ENCODE measurements at regions not wholly inside any gene's neighbourhood (a gene's known extent, or its start where the extent isn't known, plus 50 kb on each side); places are given as distances from the start of the nearest gene placed in this dataset.
"Not testable (repeated sequence)": the region's sequence is repeated elsewhere in the genome, so short reads cannot be mapped to it uniquely, and the experiment has no call there.

DNA sequence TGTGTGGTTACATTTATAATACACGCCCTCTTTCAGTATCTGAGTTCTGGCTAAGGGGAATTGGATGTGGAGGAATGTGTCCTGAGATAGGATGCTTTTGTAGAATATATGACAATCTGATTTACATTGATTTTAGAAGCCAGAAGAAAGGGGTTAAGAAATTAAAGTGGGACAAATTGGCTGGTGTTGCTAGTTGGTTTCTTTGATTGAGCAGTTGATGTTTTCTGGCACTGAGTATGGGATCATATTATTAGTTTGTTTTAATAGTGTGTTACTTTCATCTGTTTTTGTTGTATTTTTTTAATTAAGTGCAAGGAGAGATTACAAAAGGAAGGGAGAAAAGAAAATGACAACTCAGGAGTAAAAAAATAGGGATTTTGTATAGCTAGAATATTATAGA lies 1634.7 kb upstream of the B3GALT2 start:
- no peak for DNase-seq (ENCODE audit: low spot score)

DNA sequence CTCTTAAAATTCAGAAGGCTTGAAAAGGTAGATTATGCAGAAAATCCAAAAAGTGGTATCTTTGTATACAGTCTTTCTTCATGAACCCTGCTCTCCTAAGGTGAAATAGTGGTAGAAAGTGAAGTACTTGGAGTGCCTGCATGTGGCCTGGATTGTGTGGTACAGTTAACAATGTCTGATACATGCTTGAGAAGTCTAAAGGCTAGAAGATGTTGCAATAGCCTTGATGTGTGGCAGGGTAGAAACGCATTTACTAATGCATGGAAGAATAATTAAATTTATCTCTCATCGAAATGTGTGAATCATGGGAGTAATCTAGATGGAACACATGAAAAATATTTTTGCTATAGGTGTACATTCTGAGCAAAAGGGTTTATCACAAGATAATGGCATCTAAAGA lies 1632.3 kb upstream of the B3GALT2 start:
- DNase-seq (ENCODE audit: low spot score) = no peak

DNA sequence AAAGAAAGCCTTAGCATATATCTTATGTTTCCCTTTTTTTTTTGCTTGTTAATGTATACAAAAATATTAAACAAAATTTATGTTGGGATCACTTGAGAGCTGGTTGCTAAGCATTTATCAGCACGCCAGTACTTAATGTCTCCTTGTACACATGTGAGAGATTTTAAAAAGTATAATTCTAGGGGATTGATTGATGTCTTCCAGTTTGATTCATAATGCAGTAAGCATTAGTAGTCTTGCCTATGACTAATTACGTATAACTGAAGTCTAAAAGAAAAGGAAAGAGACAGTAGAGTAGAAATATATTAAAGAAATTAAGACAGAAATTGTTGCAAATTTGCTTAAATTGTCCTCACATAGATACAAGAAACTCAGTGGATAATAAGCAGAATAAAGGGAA lies 1630.4 kb upstream of the B3GALT2 start:
- no peak for DNase-seq (ENCODE audit: low spot score)

DNA sequence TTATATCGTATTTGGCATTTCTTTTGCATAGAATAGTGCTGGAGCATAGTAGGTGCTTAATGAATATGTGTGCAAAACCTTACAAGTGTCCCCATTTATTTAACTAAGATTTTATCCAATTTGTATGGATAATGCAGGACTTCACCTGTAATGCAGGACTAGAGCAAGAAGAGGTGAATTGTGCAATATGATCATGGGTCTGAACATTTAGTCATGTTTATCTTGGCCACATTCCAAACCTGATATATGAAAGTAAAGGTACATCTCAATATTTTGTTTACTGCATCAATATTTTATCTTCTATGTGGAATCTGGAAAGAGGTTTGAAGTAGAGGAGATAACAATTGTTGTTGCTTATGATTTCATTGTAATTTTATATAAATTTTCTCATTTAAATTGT lies 1626.7 kb upstream of the B3GALT2 start:
- no peak for DNase-seq (ENCODE audit: low spot score)

DNA sequence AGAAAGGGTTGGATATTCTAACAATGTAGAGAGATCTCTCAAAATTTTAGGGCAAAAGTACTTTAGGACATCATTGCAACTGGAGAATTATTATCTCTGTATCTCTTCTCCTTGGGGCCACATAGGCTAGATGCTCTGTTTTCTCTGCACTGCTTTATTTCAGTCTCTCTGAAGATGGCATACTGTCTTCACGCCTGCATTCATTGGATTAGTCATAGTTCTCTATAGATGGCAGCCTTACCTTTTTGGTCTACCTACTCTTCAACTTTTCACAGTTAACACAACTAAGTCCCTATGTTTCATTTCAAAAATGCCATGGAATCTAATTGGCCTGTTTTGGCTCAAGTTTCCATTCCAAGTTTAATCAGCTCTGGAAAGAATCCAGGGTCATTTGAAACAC lies 1623.3 kb upstream of the B3GALT2 start:
- DNase-seq (ENCODE audit: low spot score) = no peak

DNA sequence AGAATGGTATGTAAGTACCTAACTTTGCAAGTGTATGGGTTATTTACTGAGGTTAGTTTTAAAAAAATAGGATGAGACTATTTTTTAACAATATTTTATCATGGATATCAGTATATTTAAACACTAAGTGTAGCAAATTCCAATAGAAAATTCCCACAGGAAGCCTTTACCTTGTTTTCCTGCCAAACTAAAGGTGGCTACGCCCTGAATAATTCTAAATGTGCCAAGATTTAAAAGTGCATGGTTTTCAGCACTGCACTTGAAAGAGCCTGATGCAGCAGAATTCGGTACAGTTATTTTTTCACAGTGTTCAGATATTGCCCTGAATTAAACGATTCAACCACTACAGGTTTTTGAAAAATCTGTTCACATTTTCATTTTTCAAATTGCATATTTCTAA lies 1622.8 kb upstream of the B3GALT2 start:
- DNase-seq (ENCODE audit: low spot score) = no peak

DNA sequence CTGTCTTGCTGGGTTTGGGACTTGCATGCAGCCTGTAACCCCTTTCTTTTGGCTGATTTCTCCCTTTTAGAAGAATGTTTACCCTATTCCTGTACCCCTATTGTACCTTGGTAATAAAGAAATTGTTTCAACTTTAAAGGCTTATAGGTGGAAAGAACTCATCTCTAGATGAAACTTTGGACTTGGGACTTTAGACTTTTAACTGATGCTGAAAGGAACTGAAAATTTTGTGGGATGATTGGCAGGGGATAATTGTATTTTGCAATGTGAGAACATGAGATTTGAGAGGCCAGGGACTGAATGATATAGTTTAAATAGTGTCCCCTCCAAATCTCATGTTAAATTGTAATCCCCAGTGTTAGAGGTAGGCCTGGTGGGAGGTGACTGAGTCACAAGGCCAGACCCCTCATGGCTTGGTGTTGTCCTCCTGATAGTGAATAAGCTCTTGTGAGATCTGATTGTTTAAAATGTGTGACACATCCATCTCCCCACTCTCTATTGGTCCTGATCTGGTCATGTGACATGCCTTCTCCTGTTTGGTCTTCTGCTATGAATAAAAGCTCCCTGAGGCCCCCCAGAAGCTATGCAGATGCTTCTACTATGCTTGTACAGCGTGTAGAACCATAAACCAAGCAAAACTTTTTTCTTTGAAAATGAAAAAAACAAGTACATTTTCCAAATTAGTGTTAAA lies 1621.3 kb upstream of the B3GALT2 start:
- no peak for DNase-seq (ENCODE audit: low spot score)

DNA sequence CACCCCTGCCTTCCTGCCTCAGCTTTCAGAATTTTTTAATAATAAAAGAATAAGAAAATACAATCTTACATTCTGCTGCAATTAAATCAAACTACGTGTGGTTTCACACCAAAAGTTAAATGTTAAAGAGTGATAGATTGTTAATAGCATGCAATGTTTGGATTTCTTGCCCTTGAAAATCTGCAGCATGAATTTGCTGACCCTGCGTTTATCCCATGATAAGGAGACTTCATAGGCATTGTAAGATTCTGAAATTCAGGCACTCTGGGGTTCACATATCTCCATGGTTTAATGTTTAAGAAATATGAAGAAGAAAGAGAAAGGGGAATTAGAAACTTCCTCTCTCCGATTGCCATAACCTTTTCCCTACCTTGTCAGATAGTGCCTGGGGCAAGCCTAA lies 1616.2 kb upstream of the B3GALT2 start:
- no peak for DNase-seq (ENCODE audit: low spot score)

DNA sequence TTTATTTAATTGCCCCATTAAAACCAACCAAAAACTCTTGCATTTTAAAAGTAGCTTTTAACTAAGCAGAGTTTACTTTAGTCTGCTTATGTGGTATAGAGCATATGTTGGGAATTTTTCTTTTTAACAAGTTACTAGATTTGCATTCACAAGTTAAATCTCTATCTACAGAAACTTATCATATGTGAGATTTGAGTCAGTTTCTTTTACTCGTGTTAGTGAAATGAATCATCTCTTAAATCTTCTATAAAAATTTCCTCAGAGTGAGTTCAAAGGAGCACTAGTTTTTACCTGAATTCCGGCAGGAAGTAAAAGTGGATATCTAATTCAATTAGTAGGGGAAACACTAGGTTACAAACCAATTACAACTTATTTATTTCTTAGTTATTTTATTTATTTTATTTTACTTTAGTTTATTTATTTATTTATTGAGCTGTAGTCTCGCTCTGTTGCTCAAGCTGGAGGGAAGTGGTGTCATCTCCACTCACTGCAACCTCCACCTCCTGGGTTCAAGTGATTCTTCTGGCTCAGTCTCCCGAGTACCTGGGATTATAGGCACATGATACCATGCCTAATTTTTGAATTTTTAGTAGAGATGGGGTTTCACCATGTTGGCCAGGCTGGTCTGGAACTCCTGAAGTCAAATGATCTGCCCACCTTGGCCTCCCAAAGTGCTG lies 1609.6 kb upstream of the B3GALT2 start:
- no peak for DNase-seq (ENCODE audit: low spot score)

DNA sequence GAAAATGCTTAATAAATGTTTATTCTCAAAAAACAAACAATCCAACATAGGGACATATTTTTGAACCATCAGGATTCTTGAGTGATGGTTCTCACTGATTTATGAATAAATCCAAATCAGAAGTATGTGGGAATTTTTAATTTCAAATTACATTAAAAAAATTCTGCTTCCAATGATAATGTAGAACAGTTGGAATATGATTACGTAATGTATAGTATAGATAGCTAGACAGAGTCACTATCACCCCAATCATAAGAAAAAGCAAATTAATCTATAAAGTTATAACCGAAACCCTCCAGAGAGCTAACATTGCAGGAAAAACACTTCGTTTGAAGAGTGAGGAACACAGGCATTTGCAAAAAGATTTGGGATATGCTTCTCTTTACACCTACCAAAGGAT lies 1600.6 kb upstream of the B3GALT2 start:
- no peak for DNase-seq (ENCODE audit: low spot score)

DNA sequence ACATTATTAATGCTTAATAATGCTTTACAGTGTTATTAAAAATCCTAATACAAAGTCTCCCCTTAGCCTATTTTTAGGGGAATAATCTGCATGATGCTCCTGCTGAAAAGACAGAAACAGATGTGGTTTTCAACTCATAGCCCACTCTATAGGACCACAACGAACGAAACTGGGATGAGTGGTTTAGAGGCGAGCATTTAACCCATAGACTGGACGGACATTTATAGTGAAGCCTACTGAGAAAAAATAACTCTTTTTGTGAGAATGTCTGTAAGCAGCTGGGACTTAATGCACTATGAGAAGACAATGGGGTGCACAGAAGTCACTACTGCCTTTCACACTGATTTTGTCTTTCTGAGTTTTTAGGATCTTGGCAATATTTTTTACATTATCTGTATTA lies 1599.6 kb upstream of the B3GALT2 start:
- DNase-seq (ENCODE audit: low spot score) = no peak

DNA sequence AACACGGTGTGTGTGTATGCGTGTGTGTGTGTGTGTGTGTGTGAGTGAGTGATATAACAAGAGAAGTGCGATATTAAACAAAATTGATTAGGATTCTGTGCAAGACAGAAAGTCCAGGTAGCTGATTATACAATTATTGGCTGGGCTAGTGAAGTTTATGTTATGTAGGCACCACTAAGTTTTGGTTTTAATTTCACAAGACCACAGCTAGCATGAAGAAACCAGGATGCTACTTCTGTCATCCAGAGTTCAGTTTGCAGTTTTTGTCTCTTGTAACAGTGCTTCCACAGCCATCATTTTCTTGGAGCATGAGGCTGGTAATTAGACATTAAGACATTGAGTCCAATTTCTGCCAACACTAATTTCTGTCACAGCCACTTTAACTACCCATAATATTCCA lies 1590.2 kb upstream of the B3GALT2 start:
- DNase-seq (ENCODE audit: low spot score) = no peak

DNA sequence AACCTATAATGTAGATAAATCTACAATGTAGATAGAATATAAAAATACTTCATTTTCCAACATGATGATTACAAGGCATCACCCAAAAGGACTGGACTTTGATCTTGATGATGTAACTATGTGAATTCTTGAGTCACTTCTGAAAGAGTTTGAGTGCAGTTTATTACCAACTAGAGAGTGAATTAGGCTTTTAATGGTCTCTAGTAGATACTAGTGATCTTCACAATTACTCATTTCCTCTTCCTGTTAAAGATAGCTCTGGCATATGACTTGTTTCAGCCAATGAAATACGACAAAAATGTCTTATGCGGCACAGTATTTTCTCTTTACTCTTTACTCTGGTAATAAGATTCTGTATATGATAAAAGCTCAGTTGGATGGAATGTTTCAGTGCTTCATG lies 1588.1 kb upstream of the B3GALT2 start:
- DNase-seq (ENCODE audit: low spot score) = no peak

DNA sequence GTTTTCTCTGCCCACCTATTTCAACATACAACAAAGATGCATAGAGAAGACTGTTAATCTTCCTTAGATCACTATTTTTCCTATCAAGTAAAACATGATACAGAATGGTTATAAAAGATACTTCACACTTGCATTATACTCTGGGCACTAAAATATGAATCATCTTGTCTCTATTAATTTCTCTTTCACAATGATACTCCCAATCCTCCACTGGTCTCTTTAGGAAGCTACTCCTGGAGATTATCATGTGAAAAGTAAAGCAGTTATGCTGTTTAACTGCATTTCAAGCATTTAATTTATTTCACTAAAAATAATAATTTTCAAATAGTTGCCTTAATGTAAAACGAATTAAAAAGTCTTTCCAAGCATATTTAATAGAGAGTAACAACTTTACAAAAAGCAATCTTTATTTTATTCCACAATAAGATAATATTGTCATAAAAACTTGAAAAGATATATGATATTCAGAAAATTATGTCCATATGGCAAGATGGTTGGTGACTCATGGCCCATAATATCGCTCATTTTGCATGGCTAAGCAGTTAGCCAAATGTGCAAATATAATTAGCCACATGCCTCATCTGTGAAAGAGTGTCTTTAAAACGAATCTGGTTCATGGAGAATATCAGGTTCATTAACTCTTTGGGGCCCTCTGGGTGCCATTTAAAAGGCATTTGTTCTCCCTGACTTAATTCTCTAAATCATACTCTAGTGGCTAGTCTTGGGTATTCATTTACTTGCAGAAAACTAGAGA lies 1569.0 kb upstream of the B3GALT2 start:
- DNase-seq (ENCODE audit: low spot score) = no peak

DNA sequence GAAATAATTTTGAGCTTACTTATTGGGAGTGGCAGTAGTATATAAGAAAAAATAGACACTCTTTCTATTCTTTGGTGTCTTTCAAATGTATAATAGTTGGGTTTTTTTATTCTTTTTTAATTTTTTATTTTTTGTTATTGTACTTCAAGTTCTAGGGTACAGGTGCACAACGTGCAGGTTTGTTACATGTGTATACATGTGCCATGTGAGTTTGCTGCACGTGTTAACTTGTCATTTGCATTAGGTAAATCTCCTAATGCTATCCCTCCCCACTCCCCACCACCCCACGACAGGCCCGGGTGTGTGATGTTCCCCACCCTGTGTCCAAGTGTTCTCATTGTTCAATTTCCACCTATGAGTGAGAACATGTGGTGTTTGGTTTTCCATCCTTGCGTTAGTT lies 1552.4 kb upstream of the B3GALT2 start:
- DNase-seq (ENCODE audit: low spot score) = not testable (repeated sequence)

DNA sequence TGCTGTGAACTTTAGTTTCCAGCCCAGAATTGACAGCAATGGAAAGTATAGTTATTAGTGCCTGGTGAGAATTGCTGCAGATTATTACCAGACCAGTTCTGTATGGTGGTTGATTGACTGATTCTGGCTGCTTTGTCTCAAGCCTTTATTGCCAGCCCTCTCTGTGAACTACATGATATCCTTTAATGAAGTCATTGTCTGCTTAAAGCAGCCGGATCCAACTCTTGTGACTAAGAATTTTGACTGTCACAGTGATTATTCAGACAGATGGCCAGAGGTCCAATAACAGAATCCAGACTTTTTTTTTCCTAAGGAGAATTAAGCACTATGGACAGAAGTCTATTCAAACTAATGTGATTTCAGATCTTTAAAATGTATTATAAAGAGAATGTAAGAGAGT lies 1548.6 kb upstream of the B3GALT2 start:
- no peak for DNase-seq (ENCODE audit: low spot score)

DNA sequence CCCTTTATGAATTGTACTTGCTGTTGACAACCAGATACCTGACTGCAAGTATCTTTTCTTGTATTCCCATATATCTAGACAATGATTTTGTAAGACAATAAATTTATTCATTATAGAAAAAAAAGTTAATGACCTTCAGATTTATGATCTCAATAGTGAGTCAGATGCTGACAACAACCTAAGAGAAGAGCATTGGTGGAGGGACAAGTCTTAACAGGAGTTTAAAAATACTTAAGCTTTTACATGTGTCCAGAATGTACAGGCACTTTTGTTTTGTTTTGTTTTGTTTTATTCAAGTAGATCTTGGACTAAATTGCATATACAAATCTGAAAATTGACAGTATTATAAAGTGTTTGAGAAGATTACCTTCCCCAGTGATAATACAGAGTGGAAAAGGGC lies 1544.6 kb upstream of the B3GALT2 start:
- no peak for DNase-seq (ENCODE audit: low spot score)

DNA sequence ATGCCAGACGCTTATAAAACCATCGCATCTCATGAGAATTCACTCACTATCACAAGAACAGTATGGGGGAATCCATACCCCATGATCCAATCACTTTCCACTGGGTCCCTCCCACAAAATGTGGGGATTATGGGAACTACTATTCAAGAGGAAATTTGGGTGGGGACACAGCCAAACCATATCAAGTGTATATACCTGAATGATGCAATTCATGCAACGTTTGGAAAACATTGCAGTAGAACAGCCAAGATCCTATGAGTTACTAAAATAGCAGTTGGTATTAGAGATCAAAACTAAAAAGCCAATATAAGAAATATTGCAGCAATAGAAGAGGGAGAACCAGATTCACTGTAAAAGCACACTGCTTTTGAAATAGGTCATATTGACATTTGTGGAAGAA lies 1543.9 kb upstream of the B3GALT2 start:
- no peak for DNase-seq (ENCODE audit: low spot score)

DNA sequence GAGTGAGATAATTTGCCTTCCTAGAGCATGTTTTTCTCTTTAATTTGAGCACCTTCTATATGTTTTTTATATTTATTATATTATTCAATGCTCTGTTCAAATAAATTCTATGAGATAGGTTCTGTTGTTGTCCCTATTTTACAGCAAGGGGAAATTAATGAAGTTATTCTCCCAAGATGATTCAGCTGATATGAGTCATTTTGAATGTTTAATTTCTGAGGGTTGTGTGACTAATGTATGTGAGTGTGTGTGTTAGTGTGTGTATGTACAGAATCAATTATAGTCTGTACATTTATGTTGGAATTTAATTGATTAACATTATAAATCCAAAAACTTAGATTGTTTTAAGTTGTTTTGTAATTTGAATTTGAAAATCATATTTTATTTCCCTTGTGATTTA lies 1536.7 kb upstream of the B3GALT2 start:
- DNase-seq (ENCODE audit: low spot score) = no peak

DNA sequence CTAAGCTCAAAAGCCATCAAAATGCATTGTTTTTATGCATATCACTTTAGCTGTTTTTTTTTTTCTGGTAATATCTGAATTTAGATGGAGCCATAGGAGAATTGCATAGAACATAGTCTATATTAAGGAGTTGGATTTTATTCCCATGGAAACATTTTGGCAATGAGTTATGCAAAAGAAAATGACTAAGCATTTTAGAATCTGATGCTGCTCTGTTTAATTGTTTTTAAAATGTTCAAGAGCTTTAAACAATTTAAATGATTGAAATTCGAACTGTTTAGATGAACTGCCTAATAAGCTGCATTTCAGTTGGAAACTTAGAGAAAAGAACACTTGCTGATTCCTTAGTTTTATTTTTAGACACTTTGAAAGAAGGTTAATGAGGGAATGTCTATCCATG lies 1531.5 kb upstream of the B3GALT2 start:
- DNase-seq (ENCODE audit: low spot score) = no peak

DNA sequence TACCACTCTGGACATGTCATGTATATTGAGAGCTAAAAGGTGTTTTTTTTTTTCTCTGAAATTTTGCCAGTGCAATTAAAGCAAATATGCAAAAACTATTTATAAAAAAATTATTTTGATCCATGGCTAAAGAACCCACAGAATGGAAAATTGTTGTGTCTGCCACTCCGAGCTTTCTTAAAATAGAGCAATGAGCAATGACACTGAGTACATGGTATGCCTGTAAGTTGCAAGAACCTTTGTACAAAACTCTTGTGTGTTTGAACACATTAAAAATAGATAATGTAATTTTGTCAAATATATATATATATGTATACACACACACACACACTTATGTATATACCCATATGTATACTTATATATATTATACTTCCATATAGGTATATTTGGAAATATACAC lies 1530.9 kb upstream of the B3GALT2 start:
- DNase-seq (ENCODE audit: low spot score) = no peak

DNA sequence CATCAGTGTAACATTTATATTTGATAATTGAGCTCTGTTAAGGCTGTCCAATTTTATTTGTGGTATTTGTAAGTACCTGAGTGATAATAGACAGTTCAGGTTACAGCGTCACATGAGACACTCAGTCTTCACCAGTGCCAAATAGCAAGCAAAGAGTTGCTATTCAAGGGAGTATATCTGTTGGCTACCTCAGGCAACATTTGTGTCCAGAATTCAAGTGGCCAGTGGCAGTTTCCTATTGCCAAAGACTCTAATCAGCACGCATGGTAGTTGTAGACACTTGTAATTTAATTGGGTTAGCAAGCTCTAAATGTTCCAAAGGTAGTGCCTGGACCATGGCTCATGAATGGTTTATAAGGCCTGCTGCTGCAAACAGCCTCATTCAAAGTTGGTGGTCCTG lies 1524.3 kb upstream of the B3GALT2 start:
- DNase-seq (ENCODE audit: low spot score) = no peak

DNA sequence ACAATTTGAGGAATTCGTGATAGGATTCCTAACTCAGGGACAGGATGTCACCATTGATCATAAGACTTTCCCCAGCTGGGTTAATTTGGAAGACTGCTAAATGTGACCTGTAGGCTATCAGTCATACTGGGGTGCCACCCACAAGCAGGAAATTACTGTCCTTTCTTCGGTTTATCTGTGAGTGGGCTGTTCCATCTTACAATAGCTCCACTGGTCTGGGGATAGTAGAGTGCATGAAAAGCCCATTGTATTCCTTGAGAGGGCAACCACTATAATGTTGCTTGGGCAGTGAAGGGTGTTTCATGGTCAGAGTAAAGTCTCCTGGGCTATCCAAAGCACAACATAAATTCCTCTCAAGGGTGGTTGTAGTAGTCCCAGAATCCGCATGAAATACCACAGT lies 1523.0 kb upstream of the B3GALT2 start:
- DNase-seq (ENCODE audit: low spot score) = peak; percentile 18
